K562 (cell line): ENCODE measurements at regions not wholly inside any gene's neighbourhood (a gene's known extent, or its start where the extent isn't known, plus 50 kb on each side); places are given as distances from the start of the nearest gene placed in this dataset.

Source experiments
- AFF4 ChIP-seq: sonication (generic); formaldehyde crosslinking; IDR thresholded peaks from 2 replicates; pipeline ENCODE4 v1.8.0; 2023; ENCODE audit warnings: mild to moderate bottlenecking, missing genetic modification reagents
- ARNT ChIP-seq, 2 experiments: fragments of 450-650 bp; IDR thresholded peaks; 2 replicates each; pipeline ENCODE4 v1.6.1; 2016; ENCODE audit warnings: mild to moderate bottlenecking in 1 of 2
- CBX2 ChIP-seq: fragments of 200-600 bp; sonication (generic); IDR thresholded peaks from one replicate; pipeline ENCODE4 v1.6.1; 2012; ENCODE audit warnings: mild to moderate bottlenecking, low read length, inconsistent platforms; ENCODE audit not compliant: insufficient read depth, poor library complexity, severe bottlenecking
- JUND ChIP-seq, 2 experiments: IDR thresholded peaks; 2 replicates in 1 of 2; 3 replicates in 1 of 2; pipeline ENCODE4 v1.6.1; 2011; ENCODE audit warnings: borderline replicate concordance in 2 of 2, low read depth in 2 of 2, low read length in 2 of 2, improper control_type of control experiment in 1 of 2, missing biosample characterization in 1 of 2, missing genetic modification characterization in 1 of 2, missing genetic modification reagents in 1 of 2
- KDM2B ChIP-seq: fragments of 250-450 bp; sonication (Bioruptor Pico); IDR thresholded peaks from 2 replicates; pipeline ENCODE4 v1.8.0; 2021; ENCODE audit warnings: mild to moderate bottlenecking, moderate library complexity
- POLR2A ChIP-seq: fragments of 450-650 bp; conservative IDR thresholded peaks from 2 replicates; pipeline ENCODE4 v1.6.1; 2016
- TAF15 ChIP-seq: fragments of 200-400 bp; formaldehyde crosslinking; IDR thresholded peaks from 2 replicates; pipeline ENCODE4 v1.6.1; 2017; ENCODE audit warnings: mild to moderate bottlenecking, low read depth, low read length, moderate library complexity
- TAF7 ChIP-seq: fragments of 450-650 bp; IDR thresholded peaks from 2 replicates; pipeline ENCODE4 v1.6.1; 2016; ENCODE audit warnings: missing genetic modification characterization, missing compliant biosample characterization
- ZBTB5 ChIP-seq: fragments of 450-650 bp; IDR thresholded peaks from 2 replicates; pipeline ENCODE4 v1.6.1; 2017; ENCODE audit warnings: antibody characterized with exemption
- ZNF121 ChIP-seq: sonication (generic); formaldehyde crosslinking; conservative IDR thresholded peaks from 2 replicates; pipeline ENCODE4 v1.8.0; 2022; ENCODE audit warnings: missing genetic modification reagents
- TF ChIP-seq, protein P1 (sequence below), 3 experiments: IDR thresholded peaks in 2 of 3; conservative IDR thresholded peaks in 1 of 3; 2 replicates each; pipeline ENCODE4 v1.5.1; 2011 to 2012; ENCODE audit warnings: low read length in 3 of 3, mild to moderate bottlenecking in 3 of 3, control low read depth in 2 of 3, improper control_type of control experiment in 1 of 3, inconsistent platforms in 1 of 3, low read depth in 1 of 3, mixed read lengths in 1 of 3, moderate library complexity in 1 of 3; ENCODE audit not compliant: insufficient read depth in 2 of 3

DNA sequence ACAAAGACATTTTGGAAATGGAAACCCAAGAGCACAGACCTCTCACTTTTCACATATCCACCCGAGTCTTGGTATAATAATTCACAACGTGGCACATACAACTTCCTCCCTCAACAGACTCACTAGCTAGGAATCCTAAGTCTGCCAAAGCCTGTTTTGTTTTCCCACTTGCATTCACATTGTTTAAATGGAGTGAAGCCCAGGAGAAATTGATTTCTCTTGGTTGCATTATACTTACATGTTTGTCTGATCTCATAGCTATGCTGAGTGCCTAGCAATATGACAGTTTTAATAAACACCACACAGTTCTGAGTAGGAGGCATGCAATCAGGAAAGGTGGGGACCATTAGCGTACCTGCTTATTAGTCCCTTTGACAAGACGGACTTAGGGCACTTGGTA, 348.6 kb upstream of the ADGRL4 start:
- TF ChIP-seq KDM2B (no peak), TAF15 (no peak), ARNT (IDR thresholded peaks at IDR 0.05) (no peak), TAF7 (tag) (no peak), POLR2A (no peak), ZBTB5 (no peak), ZNF121 (CRISPR knock-in tag) (no peak), AFF4 (CRISPR knock-in tag) (no peak), CBX2 (no peak), JUND (IDR thresholded peaks at IDR 0.05; ENCODE audit: borderline replicate concordance, low read depth, low read length) (no peak), JUND (tag; IDR thresholded peaks at IDR 0.05; ENCODE audit: borderline replicate concordance, low read depth, low read length) (no peak)
- TF ChIP-seq, protein P1, sequence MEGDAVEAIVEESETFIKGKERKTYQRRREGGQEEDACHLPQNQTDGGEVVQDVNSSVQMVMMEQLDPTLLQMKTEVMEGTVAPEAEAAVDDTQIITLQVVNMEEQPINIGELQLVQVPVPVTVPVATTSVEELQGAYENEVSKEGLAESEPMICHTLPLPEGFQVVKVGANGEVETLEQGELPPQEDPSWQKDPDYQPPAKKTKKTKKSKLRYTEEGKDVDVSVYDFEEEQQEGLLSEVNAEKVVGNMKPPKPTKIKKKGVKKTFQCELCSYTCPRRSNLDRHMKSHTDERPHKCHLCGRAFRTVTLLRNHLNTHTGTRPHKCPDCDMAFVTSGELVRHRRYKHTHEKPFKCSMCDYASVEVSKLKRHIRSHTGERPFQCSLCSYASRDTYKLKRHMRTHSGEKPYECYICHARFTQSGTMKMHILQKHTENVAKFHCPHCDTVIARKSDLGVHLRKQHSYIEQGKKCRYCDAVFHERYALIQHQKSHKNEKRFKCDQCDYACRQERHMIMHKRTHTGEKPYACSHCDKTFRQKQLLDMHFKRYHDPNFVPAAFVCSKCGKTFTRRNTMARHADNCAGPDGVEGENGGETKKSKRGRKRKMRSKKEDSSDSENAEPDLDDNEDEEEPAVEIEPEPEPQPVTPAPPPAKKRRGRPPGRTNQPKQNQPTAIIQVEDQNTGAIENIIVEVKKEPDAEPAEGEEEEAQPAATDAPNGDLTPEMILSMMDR (IDR thresholded peaks at IDR 0.05 in 2 of 3, conservative IDR thresholded peaks at IDR 0.05 in 1 of 3; ENCODE audit: insufficient read depth in 2 of 3, low read depth in 1 of 3, low read length in 3 of 3), result no peak
